GM18511 (cell line): ENCODE measurements at regions not wholly inside any gene's neighbourhood (a gene's known extent, or its start where the extent isn't known, plus 50 kb on each side); places are given as distances from the start of the nearest gene placed in this dataset.

ENCODE experiments used
- ATAC-seq: cut with Tn5 transposase; IDR thresholded peaks from one replicate; pipeline ENCODE4 v1.9.1; 2021; ENCODE audit warnings: mild to moderate bottlenecking, moderate library complexity; ENCODE audit not compliant: unreplicated experiment

GRCh38 chr7:89401099-89401498, 605.6 kb upstream of the TEX47 start:
- ATAC-seq = no peak

- ATAC-seq = no peak
These were observed 606.2 kb upstream of the TEX47 start for GRCh38 chr7:89401690-89402089.

GRCh38 chr7:89451911-89452310, 656.4 kb upstream of the TEX47 start:
- no peak for ATAC-seq

- ATAC-seq = no peak
These were observed 661.0 kb upstream of the TEX47 start for GRCh38 chr7:89456556-89456955.

GRCh38 chr7:89458114-89458513, 662.6 kb upstream of the TEX47 start:
- no peak for ATAC-seq

- no peak for ATAC-seq
These were observed 678.9 kb upstream of the TEX47 start for GRCh38 chr7:89474456-89474855.

GRCh38 chr7:89477991-89478390, 676.3 kb upstream of the STEAP1 start:
- no peak for ATAC-seq

- ATAC-seq = no peak
These were observed 658.6 kb upstream of the STEAP1 start for GRCh38 chr7:89495704-89496103.

- ATAC-seq = no peak
These were observed 654.2 kb upstream of the STEAP1 start for GRCh38 chr7:89500084-89500483.

GRCh38 chr7:89503281-89503680, 651.0 kb upstream of the STEAP1 start:
- ATAC-seq = no peak

GRCh38 chr7:89507034-89507433, 647.2 kb upstream of the STEAP1 start:
- no peak for ATAC-seq

- ATAC-seq = no peak
These were observed 642.4 kb upstream of the STEAP1 start for GRCh38 chr7:89511900-89512299.

GRCh38 chr7:89514970-89515369, 639.3 kb upstream of the STEAP1 start:
- ATAC-seq = no peak

GRCh38 chr7:89517815-89518214, 636.5 kb upstream of the STEAP1 start:
- ATAC-seq = no peak

GRCh38 chr7:89549768-89550167, 604.5 kb upstream of the STEAP1 start:
- no peak for ATAC-seq

- no peak for ATAC-seq
These were observed 600.1 kb upstream of the STEAP1 start for GRCh38 chr7:89554209-89554608.

- ATAC-seq = no peak
These were observed 594.7 kb upstream of the STEAP1 start for GRCh38 chr7:89559596-89559995.

GRCh38 chr7:89563597-89563996, 590.7 kb upstream of the STEAP1 start:
- ATAC-seq = no peak

GRCh38 chr7:89584896-89585295, 569.4 kb upstream of the STEAP1 start:
- ATAC-seq = no peak

GRCh38 chr7:89593125-89593524, 561.1 kb upstream of the STEAP1 start:
- no peak for ATAC-seq

GRCh38 chr7:89602984-89603383, 551.3 kb upstream of the STEAP1 start:
- ATAC-seq = no peak

- no peak for ATAC-seq
These were observed 548.9 kb upstream of the STEAP1 start for GRCh38 chr7:89605362-89605761.

GRCh38 chr7:89606511-89606910, 547.8 kb upstream of the STEAP1 start:
- no peak for ATAC-seq

GRCh38 chr7:89607792-89608191, 546.5 kb upstream of the STEAP1 start:
- no peak for ATAC-seq
